Neural cell (in vitro differentiated cells): ENCODE measurements at regions not wholly inside any gene's neighbourhood (a gene's known extent, or its start where the extent isn't known, plus 50 kb on each side); places are given as distances from the start of the nearest gene placed in this dataset.

Source experiments
- EP300 ChIP-seq: fragments of 450-650 bp; conservative IDR thresholded peaks from 2 replicates; pipeline ENCODE4 v1.6.1; 2014; ENCODE audit warnings: antibody characterized with exemption, mild to moderate bottlenecking, moderate library complexity; ENCODE audit not compliant: poor library complexity, severe bottlenecking
- EZH2 ChIP-seq: fragments of 200-600, 300-800 bp; shearing (Covaris generic), sonication (generic); IDR thresholded peaks from 2 replicates; pipeline ENCODE4 v1.6.1; 2014; ENCODE audit warnings: antibody characterized with exemption, low read length, borderline replicate concordance, mild to moderate bottlenecking; ENCODE audit not compliant: insufficient read depth, poor library complexity, severe bottlenecking
- RAD21 ChIP-seq: fragments of 450-650 bp; conservative IDR thresholded peaks from 2 replicates; pipeline ENCODE4 v1.6.1; 2014; ENCODE audit warnings: antibody characterized with exemption, mild to moderate bottlenecking, moderate library complexity
- TF ChIP-seq, protein P1 (sequence below): fragments of 450-650 bp; IDR thresholded peaks from 2 replicates; pipeline ENCODE4 v1.5.1; 2014; ENCODE audit warnings: antibody characterized with exemption, mild to moderate bottlenecking, moderate library complexity; ENCODE audit not compliant: poor library complexity, severe bottlenecking

DNA sequence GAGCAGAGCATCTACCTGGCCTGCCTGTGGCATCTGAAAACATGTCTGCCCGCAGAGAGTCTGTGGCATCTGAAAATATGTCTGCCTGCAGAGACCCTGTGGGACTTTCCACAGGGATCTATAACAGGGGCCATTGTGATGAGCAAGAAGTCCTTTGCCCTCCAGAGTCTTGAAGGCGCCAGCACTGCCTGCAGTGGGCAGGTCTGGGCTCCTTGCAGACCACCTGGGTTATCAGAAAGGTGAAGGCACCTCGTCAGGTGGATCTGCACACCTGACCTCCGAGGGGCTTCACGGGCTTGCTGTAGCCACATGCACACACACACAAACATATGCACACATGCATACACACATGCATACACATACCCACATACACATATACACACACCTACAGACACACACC, 189.5 kb upstream of the HDAC4 start:
- TF ChIP-seq, protein P1, sequence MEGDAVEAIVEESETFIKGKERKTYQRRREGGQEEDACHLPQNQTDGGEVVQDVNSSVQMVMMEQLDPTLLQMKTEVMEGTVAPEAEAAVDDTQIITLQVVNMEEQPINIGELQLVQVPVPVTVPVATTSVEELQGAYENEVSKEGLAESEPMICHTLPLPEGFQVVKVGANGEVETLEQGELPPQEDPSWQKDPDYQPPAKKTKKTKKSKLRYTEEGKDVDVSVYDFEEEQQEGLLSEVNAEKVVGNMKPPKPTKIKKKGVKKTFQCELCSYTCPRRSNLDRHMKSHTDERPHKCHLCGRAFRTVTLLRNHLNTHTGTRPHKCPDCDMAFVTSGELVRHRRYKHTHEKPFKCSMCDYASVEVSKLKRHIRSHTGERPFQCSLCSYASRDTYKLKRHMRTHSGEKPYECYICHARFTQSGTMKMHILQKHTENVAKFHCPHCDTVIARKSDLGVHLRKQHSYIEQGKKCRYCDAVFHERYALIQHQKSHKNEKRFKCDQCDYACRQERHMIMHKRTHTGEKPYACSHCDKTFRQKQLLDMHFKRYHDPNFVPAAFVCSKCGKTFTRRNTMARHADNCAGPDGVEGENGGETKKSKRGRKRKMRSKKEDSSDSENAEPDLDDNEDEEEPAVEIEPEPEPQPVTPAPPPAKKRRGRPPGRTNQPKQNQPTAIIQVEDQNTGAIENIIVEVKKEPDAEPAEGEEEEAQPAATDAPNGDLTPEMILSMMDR = no peak
- TF ChIP-seq EP300 (no peak), EZH2 (no peak), RAD21 (no peak)
